ENCODE measurements at regions not wholly inside any gene's neighbourhood (a gene's known extent, or its start where the extent isn't known, plus 50 kb on each side); places are given as distances from the start of the nearest gene placed in this dataset.
"Not testable (repeated sequence)": the region's sequence is repeated elsewhere in the genome, so short reads cannot be mapped to it uniquely, and the experiment has no call there.

DNA sequence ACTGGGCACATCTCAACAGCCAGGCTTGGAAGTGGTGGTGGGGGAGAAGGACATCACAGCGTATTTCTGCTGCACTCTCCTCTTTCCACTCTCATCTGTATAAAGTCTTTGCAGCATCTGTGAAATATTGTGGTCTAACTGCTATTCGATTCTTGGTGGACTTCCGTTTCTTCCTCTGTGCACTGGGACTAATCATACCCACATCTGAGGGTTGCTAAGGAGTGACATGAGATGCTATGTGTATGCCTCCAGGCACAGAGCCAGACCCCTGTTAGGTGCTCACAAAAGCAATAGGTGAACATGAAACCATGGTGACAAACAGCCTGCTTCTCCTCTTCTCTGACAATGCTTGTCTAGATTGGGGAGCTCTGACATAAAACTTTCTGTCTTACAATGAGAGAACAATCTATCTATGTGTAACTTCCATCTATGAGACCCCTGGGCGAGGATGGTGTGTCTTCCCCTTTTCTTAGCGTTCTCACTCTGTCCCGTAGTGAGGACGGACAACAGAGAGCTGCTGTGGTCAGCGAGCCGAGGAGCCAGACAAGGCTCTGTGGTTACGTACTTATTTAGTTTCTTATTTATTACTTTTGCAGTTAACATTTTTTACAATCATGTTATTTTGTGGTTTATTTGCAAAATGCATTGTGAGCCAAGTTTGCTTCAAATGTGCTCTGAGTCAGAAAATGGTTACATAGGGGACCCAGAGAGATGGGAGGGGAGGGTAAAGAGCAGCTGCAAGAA lies 196.7 kb upstream of the TPRG1 start:
- no peak for DNase-seq

- DNase-seq, result no peak
These were observed 196.0 kb upstream of the TPRG1 start for GRCh38 chr3:188975600-188976314.

GRCh38 chr3:188976407-188976806 lies 195.4 kb upstream of the TPRG1 start:
- no peak for DNase-seq

DNA sequence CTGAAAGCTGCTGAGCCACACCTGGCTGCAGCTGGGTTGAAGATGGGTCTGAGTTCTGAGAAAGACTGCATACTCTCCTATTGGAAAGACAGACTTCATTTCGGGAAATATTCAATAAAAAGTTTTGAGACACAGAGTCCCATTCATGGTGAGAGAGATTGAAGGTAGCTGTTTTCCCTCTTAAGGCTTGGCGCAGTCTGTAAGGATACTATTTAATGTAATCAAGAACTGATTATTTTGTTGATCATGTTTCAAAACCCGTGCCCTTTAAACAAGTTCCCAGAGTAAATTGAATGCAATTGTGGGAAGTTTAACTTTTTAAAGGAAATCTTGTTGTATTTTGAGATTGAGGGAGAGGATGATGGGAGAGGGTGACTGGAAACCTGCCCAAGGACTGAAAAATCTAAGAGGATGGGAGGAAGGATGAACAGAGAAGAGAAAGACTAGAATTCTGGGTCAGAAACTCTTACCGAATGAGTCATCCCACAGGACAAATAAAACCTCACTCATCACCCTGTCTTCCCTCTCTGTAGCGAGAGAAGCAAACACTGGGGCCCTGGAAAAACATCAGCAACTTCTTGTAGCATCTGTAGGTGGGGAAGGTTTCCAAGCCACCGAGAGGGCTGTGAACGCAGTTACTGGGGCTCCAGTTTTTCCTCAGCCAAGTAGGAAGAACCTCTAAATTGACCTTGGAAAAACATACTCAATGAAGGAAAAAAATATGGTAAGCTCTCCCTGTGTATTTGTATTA lies 193.2 kb upstream of the TPRG1 start:
- DNase-seq, result peak; percentile 63

GRCh38 chr3:188979248-188979647 lies 192.5 kb upstream of the TPRG1 start:
- peak; percentile 94 for DNase-seq

DNA sequence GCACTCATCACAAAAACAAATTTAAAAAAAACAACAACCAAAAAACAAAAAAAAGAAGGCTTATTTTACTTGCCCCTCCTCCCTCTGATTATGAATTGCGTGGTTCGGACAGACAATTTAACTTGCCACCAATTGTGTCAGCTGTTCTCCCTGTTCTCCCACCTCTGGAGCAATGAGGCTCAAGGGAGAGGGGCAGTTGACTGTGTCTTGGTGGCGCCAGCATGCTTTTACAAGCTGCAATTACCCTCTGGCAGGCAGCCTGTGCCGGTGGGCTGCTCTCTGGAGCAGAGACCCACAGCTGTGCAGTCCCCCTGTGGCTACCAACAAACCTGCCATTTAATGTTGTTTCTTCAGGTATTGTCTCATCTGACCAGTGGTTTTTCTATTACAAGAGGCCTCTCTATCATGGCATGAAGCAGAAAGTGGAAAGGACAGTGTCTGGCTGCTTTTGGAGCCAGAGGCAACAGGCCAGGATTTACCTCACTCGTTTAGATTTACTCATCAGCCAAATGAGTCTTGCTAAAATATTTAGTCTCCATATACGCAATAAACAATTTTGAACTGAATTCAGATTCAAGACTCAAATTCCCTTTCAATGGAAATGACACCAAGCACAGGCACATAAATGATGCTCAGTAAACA lies 192.0 kb upstream of the TPRG1 start:
- DNase-seq, result peak; percentile 94

DNA sequence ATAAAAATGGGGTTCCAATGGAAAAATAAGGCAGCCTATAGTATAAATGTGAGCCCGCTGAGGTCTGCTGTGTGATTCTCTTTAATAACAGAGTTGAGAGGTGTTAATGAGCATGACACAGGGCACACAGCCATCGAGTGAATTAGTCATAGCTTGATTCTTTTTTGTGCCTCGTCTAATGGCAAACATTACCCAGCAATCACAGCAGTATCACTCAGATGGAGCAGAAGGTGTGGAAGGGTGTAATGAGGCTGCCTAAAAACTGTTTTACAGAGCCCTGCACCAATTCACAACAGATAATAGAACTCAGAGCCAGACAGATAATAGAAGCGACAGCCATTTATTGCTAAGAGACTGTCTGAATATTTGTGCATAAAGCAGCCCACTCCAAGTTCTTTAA lies 178.6 kb upstream of the TPRG1 start:
- DNase-seq, result peak; percentile 28

- no peak for DNase-seq
These were observed 170.2 kb upstream of the TPRG1 start for GRCh38 chr3:189001559-189001958.

GRCh38 chr3:189003410-189003809 lies 168.4 kb upstream of the TPRG1 start:
- no peak for DNase-seq

DNA sequence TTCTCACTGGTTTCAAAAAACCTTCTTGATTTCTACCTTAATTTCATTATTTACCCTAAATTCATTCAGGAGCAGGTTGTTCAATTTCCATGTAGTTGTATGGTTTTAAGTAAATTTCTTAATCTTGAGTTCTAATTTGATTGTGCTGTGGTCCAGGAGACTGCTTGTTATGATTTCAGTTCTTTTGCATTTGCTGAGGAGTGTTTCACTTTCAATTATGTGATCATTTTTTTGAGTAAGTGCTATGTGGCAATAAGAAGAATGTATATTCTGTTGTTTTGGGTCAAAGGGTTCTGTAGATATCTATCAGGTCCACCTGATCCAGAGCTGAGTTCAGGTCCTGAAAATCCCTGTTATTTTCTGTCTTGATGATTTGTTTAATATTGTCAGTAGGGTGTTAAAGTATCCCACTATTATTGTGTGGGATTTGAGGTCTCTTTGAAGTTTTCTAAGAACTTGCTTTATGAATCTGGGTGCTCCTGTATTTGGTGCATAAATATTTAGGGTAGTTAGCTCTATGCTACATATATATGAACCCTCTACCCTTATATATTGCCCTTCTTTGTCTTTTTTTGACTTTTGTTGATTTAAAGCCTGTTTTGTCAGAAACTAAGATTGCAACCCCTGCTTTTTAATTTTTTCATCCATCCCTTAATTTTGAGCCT lies 158.4 kb upstream of the TPRG1 start:
- no peak for DNase-seq

GRCh38 chr3:189014526-189014925 lies 157.2 kb upstream of the TPRG1 start:
- no peak for DNase-seq

GRCh38 chr3:189022576-189023466 lies 148.9 kb upstream of the TPRG1 start:
- not testable (repeated sequence) for DNase-seq

DNA sequence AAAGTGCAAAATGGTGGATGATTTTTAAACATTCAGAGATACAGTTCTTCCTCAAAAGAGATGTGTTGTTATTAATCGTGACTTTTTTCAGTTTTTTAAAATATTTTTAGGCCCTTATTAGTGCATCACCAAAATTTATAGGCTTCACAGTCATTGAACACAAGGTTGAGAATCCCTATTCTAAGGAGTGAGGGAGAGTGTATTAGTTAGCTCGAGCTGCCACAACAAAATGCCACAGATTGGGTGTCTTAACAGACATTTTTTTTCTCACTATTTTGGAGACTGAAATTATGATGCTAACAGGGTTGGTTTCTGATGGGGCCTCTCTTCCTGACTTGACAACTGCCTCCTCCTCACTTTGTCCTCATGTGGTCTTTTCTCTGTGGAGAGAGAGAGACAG lies 145.9 kb upstream of the TPRG1 start:
- no peak for DNase-seq

DNA sequence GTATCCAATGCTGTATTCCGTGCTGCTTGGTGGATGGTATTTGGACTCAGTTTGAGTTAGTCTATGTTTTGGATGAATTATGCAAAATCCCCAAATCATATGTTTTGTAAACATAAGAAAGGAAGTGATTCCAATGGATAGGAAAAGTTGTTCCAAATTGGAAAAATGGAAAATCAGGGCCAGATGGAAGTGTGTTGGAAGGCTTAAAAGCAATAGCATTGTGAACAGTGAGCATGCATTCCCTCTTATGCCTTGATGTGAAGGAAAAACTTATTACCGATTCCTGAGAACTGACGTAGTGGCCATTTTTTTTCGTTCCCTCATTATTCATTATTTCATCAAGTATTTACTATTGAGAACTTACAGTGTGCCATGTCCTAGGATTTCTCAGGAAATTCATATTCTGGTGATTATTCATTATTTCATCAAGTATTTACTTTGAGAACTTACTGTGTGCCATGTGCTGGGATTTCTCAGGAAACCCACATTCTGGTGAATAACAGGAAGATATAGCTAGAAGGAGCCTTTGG lies 144.1 kb upstream of the TPRG1 start:
- no peak for DNase-seq

DNA sequence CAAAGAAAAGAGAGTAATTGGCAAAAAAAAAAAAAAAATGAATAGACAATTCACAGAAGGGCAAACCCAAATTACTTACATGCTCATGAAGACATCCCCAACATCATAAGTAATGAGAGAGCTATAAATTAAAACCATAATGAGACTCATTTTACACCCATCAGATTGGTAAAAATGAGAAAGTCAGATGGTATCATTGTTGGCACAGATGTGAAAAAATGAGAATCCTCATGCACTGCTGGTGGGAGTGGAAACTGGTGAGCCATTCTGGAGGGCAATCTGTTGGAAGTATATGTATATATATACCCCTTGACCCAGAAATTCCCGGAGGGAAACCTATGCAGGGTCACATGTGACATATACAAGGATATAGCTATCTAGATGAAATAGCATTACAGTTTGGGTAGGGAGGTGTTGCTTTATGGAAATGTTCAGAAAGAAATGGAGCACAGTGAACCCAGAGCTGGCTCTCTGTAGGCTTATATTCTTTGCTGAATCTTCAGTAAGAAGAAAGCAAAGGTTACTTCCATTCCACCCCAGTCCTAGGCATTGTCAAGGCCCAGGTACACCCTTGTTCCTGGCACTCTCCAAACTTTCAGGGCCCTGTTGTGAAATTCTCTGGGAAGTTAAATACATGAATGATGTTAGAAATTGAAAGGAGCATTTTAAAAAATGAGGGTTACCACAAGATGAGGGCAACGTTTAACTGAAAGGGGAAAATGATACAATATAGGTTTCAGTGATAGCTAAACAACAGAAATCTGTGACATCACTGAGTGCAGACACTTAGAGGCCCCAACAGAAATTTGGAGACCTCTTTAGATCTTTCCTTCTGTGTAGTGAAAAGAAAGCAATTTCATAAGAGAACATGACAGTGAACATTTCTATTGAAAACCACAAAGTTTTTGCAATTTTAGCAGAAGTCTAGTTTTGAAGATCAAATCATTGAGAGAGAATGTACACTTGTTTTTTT lies 132.7 kb upstream of the TPRG1 start:
- DNase-seq, result peak; percentile 22

DNA sequence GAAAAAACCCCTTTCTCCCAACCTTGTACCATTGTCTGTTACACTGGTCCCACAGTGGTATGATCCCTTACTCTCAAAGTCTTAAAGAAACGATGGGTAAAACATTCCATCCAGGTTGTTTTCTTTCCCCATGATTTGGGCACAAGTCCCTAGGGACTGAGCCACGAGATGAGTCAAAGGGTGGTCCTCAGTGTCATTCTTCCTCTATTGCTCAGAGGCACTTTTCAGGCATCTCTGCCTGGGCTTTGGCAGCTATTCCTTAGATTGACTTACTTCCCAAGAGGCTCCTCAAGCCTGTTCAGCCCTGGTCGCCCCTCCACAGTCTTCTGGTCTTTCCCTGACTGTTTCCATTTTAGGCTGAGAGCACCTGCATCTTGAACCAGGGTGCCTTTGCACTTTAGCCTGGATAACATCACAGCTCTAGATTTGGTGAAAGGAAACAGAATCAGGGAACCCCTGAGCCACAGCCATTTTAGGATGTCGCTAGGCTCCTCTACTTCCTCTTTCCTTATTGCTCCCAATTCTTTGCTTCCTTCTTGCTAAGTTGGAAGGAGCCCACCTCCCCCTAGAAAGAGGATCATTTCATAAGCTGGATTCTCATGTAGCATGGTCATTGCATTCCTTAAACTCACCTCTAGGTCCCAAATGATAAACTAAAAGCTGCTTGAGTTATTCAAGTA lies 131.0 kb upstream of the TPRG1 start:
- DNase-seq, result no peak

DNA sequence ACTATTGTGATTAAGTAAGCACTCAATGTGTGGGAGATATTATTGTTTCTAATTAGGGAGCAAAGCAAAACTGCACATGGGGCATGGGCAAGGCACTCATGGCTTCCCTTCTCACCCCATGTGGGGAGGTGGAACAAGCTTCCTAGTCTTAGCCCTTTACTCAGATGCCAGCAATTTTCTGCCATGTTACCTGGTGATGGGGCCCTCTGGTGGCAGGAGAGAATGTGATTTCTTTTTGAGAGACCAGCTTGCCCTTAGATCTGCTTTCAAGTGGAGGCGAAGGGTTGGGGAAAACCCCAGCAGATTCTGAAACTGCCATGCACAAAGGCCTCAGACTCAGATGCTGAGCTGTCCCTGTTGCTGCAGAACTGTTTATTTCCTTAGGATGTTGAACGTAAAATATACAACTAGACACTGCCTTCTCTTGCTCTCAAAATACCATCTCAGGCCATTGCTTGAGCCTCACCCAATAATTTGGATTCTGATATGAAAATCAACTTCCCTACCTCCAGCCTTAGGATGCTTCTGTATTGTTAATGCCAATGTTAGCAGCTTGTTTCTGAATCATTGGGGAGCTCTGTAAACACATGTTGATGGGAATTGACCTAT lies 130.2 kb upstream of the TPRG1 start:
- DNase-seq, result peak; percentile 21

DNA sequence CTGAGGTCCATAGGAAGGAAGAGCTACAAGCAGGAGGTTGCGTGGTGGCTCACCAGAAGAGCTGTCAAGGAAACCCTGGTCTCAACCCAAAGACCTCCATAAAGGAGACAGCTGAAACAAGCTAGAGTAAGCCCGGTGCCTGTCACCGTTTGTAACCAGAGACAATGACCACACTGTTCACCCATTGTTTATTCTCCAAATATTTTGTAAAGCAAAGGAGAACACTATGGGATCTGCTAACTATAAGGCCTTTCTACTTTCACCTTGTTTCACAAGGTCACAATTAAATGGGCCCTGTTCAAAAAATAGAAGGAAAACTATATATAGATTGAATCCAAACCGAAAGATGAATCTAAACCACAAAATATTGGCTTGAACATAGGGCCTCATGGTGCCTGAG lies 128.9 kb upstream of the TPRG1 start:
- DNase-seq, result no peak

All from NCI-H1694 (cell line).